Trophoblast cell (in vitro differentiated cells and primary cell): ENCODE measurements at regions not wholly inside any gene's neighbourhood (a gene's known extent, or its start where the extent isn't known, plus 50 kb on each side); places are given as distances from the start of the nearest gene placed in this dataset.

ENCODE experiments used
- DNase-seq, 2 donors: peaks; one replicate each; pipeline ENCODE4 v3.0.0-alpha.2; 2016
- H2AFZ ChIP-seq: 2 replicates; pipeline ENCODE4 v1.6.1; 2013; ENCODE audit warnings: low read length, moderate library complexity, mild to moderate bottlenecking; ENCODE audit not compliant: insufficient read depth, poor library complexity
- H2AK5ac ChIP-seq: 2 replicates; pipeline ENCODE4 v1.6.1; 2013; ENCODE audit warnings: mild to moderate bottlenecking, low read length
- H2BK120ac ChIP-seq: 2 replicates; pipeline ENCODE4 v1.6.1; 2013; ENCODE audit warnings: low read length, mild to moderate bottlenecking, moderate library complexity; ENCODE audit not compliant: insufficient read depth, poor library complexity
- H2BK12ac ChIP-seq: 2 replicates; pipeline ENCODE4 v1.6.1; 2013; ENCODE audit warnings: mild to moderate bottlenecking, low read length, moderate library complexity
- H2BK5ac ChIP-seq: 2 replicates; pipeline ENCODE4 v1.6.1; 2013; ENCODE audit warnings: low read length, low read depth, moderate library complexity, mild to moderate bottlenecking; ENCODE audit not compliant: poor library complexity
- H3K14ac ChIP-seq: 2 replicates; pipeline ENCODE4 v1.6.1; 2013; ENCODE audit warnings: mild to moderate bottlenecking, low read length
- H3K18ac ChIP-seq: 2 replicates; pipeline ENCODE4 v1.6.1; 2013; ENCODE audit warnings: mild to moderate bottlenecking, low read length
- H3K23ac ChIP-seq: 2 replicates; pipeline ENCODE4 v1.6.1; 2013; ENCODE audit warnings: low read length
- H3K27ac ChIP-seq: 2 replicates; pipeline ENCODE4 v1.5.1; 2013; ENCODE audit warnings: low read depth, mild to moderate bottlenecking, inconsistent platforms, low read length, moderate library complexity
- H3K27me3 ChIP-seq: 2 replicates; pipeline ENCODE4 v1.6.1; 2013; ENCODE audit warnings: inconsistent platforms, mild to moderate bottlenecking, low read length, moderate library complexity; ENCODE audit not compliant: insufficient read depth
- H3K36me3 ChIP-seq, 2 experiments: 1 replicate in 1 of 2; 2 replicates in 1 of 2; pipeline ENCODE4 v1.6.1; 2013; ENCODE audit warnings: low read length in 2 of 2, mild to moderate bottlenecking in 2 of 2, moderate library complexity in 1 of 2; ENCODE audit not compliant: insufficient read depth in 2 of 2, control insufficient read depth in 1 of 2
- H3K4ac ChIP-seq: 2 replicates; pipeline ENCODE4 v1.6.1; 2013; ENCODE audit warnings: low read depth, mild to moderate bottlenecking, low read length, moderate library complexity
- H3K4me1 ChIP-seq, 2 experiments: 1 replicate in 1 of 2; 2 replicates in 1 of 2; pipeline ENCODE4 v1.6.1; 2013; ENCODE audit warnings: low read length in 2 of 2, mild to moderate bottlenecking in 2 of 2, moderate library complexity in 1 of 2; ENCODE audit not compliant: insufficient read depth in 2 of 2, control insufficient read depth in 1 of 2
- H3K4me2 ChIP-seq: 2 replicates; pipeline ENCODE4 v1.6.1; 2013; ENCODE audit warnings: inconsistent platforms, mild to moderate bottlenecking, low read length, moderate library complexity
- H3K4me3 ChIP-seq: 2 replicates; pipeline ENCODE4 v1.5.1; 2013; ENCODE audit warnings: mild to moderate bottlenecking, low read depth, low read length, inconsistent platforms
- H3K79me1 ChIP-seq: one replicate; pipeline ENCODE4 v1.6.1; 2013; ENCODE audit warnings: low read length
- H3K79me2 ChIP-seq: 2 replicates; pipeline ENCODE4 v1.6.1; 2013; ENCODE audit warnings: low read length, mild to moderate bottlenecking; ENCODE audit not compliant: control insufficient read depth, insufficient read depth, poor library complexity
- H3K9ac ChIP-seq: 2 replicates; pipeline ENCODE4 v1.6.1; 2013; ENCODE audit warnings: mild to moderate bottlenecking, low read length
- H3K9me3 ChIP-seq: 2 replicates; pipeline ENCODE4 v1.6.1; 2013; ENCODE audit warnings: low read depth, mild to moderate bottlenecking, control low read depth, inconsistent platforms, low read length; ENCODE audit not compliant: insufficient read depth
- H4K12ac ChIP-seq: 2 replicates; pipeline ENCODE4 v1.6.1; 2013; ENCODE audit warnings: low read depth, mild to moderate bottlenecking, low read length, moderate library complexity
- H4K8ac ChIP-seq: 2 replicates; pipeline ENCODE4 v1.6.1; 2013; ENCODE audit warnings: low read depth, mild to moderate bottlenecking, low read length, moderate library complexity
- H4K91ac ChIP-seq: one replicate; pipeline ENCODE4 v1.6.1; 2013; ENCODE audit warnings: low read depth, mild to moderate bottlenecking, low read length, moderate library complexity
- WGBS: extraction: QIAGEN DNeasy Blood & Tissue Kit; methylation state at CpG from one replicate; pipeline ENCODE4 v1.1.7; 2013; ENCODE audit warnings: missing lambda C conversion rate; ENCODE audit not compliant: insufficient read length, insufficient coverage; ENCODE audit errors: extremely low coverage; 5-methylcytosine and 5-hydroxymethylcytosine counted together

GRCh38 chr3:43892526-43892925 is 201.8 kb downstream of the ABHD5 start:
- H3K4ac ChIP-seq = no peak overlapping the region
- H3K79me2 ChIP-seq = no peaks in the 10 kb centered on the region
- no peak overlapping the region for H3K14ac ChIP-seq
- H2AFZ ChIP-seq = no peak overlapping the region
- H3K23ac ChIP-seq = no peak overlapping the region
- H3K27ac ChIP-seq = no peak overlapping the region
- peaks cover 3% of the 10 kb centered on the region for H3K79me1 ChIP-seq
- WGBS = no CpG with 5 or more reads among the region's 7 CpGs
- no peak overlapping the region for H2AK5ac ChIP-seq
- no peaks in the 10 kb centered on the region for H3K36me3 ChIP-seq
- H3K18ac ChIP-seq = no peak overlapping the region
- H3K9me3 ChIP-seq = peaks cover 2% of the 10 kb centered on the region
- H4K91ac ChIP-seq = no peak overlapping the region
- H3K4me1 ChIP-seq = peaks cover 3 to 5% of the 10 kb centered on the region in 2 experiments
- H2BK5ac ChIP-seq = no peak overlapping the region
- H2BK120ac ChIP-seq = no peak overlapping the region
- H3K27me3 ChIP-seq = no peaks in the 10 kb centered on the region
- H4K12ac ChIP-seq = no peak overlapping the region
- no peak overlapping the region for H3K4me3 ChIP-seq
- no peak for DNase-seq
- H3K9ac ChIP-seq = no peak overlapping the region
- no peak overlapping the region for H4K8ac ChIP-seq
- no peak overlapping the region for H3K4me2 ChIP-seq
- no peak overlapping the region for H2BK12ac ChIP-seq

- no peak overlapping the region for H2AK5ac ChIP-seq
- WGBS = no CpG with 5 or more reads among the region's 14 CpGs
- no peak for DNase-seq
- no peak overlapping the region for H2BK5ac ChIP-seq
- no peak overlapping the region for H3K27ac ChIP-seq
- H3K18ac ChIP-seq = no peak overlapping the region
- H2BK120ac ChIP-seq = no peak overlapping the region
- H3K27me3 ChIP-seq = no peaks in the 10 kb centered on the region
- peak overlapping the region; percentile 32 for H4K8ac ChIP-seq
- no peak overlapping the region for H2BK12ac ChIP-seq
- H4K12ac ChIP-seq = peak overlapping the region; percentile 72
- H3K4ac ChIP-seq = no peak overlapping the region
- H3K4me3 ChIP-seq = peak overlapping the region; percentile 63
- H2AFZ ChIP-seq = peak overlapping the region; percentile 52
- peaks cover 2% of the 10 kb centered on the region for H3K9me3 ChIP-seq
- H3K14ac ChIP-seq = no peak overlapping the region
- H3K9ac ChIP-seq = peak overlapping the region; percentile 29
- peak overlapping the region; percentile 92 for H3K4me2 ChIP-seq
- H3K36me3 ChIP-seq = no peaks in the 10 kb centered on the region
- peak overlapping the region; percentile 72 for H4K91ac ChIP-seq
- H3K79me1 ChIP-seq = peaks cover 3% of the 10 kb centered on the region
- H3K4me1 ChIP-seq = peaks cover 3 to 5% of the 10 kb centered on the region in 2 experiments
- no peaks in the 10 kb centered on the region for H3K79me2 ChIP-seq
- H3K23ac ChIP-seq = no peak overlapping the region
Observed at GRCh38 chr3:43893727-43894126, 203.0 kb downstream of the ABHD5 start.

DNA sequence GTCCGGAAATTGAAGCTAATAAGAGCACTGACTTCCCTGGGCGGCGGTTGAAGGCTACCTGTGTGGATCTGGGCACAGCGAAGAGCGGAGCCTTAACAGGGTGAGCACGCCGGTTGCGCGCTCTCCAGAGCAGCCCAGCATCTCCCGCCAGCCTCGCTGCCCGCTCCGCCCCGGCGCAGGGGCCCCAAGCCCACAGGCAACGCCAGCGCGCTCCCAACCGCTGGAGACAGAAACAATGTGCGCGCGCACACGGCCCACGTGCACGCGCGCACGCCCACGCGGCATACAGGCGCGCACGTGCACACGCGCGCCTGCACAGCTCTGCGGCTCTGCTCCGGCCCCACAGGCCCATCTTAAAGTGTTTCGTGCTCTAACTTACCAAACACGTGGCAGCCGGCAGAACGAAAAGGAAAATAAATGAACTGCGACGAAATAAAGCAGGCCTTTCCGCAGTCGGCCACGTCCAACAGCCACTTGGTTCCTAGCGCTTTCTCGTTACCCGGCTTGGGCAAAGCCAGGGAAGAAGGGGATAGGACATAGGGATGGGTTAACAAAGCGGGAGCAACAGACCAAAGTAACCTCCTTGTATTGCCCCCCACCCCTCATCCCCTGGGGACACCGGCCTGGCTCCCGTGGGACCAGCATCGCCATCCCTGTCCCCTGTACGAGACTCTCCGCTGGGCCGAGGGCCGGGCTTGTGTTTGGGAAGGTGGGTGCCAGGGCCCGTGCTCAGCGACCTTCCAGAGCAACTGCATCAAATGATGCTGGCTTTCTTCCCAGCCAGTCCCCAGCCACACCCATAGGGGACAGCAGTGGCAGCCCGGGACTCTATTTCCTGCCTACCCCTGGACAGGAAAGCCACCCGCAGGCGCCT is 203.7 kb downstream of the ABHD5 start:
- H3K4me1 ChIP-seq = peaks cover 3 to 5% of the 10 kb centered on the region in 2 experiments
- no peak overlapping the region for H4K12ac ChIP-seq
- H2AFZ ChIP-seq = peak overlapping the region; percentile 69
- WGBS = no CpG with 5 or more reads among the region's 63 CpGs
- peak overlapping the region; percentile 72 for H4K8ac ChIP-seq
- no peak overlapping the region for H2BK12ac ChIP-seq
- no peak overlapping the region for H2AK5ac ChIP-seq
- H3K79me2 ChIP-seq = no peaks in the 10 kb centered on the region
- H2BK120ac ChIP-seq = no peak overlapping the region
- H3K14ac ChIP-seq = peak overlapping the region; percentile 67
- no peaks in the 10 kb centered on the region for H3K27me3 ChIP-seq
- H3K9ac ChIP-seq = peak overlapping the region; percentile 50
- H3K18ac ChIP-seq = no peak overlapping the region
- no peak overlapping the region for H3K27ac ChIP-seq
- H2BK5ac ChIP-seq = no peak overlapping the region
- H3K4me3 ChIP-seq = peak overlapping the region; percentile 63
- no peak overlapping the region for H3K23ac ChIP-seq
- H3K36me3 ChIP-seq = no peaks in the 10 kb centered on the region
- no peak overlapping the region for H3K4ac ChIP-seq
- DNase-seq = peak in 1 of 2 donors; percentile 34
- H4K91ac ChIP-seq = peak overlapping the region; percentile 72
- peaks cover 2% of the 10 kb centered on the region for H3K9me3 ChIP-seq
- peaks cover 3% of the 10 kb centered on the region for H3K79me1 ChIP-seq
- peak overlapping the region; percentile 92 for H3K4me2 ChIP-seq

DNA sequence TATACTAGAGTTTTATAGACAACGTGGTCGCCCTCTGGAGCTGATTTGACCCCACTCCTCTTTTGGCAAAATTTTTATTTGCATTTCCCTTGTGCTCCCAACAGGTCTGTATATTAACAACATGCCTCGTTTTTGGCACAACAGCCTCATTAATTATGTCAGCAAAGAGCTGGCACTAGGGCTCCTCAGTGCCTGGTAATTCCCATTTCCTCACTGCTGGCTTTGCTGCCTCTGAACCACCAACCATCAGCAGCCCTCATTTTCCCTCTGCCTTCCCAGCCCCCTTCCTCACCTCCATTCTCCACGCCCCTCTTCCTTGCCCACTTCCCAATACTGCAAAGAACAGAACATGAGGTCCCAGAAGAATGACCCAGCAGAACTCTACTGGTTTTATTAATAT is 204.8 kb downstream of the ABHD5 start:
- H3K79me2 ChIP-seq = no peaks in the 10 kb centered on the region
- H3K27me3 ChIP-seq = no peaks in the 10 kb centered on the region
- no peak overlapping the region for H4K91ac ChIP-seq
- H2BK120ac ChIP-seq = no peak overlapping the region
- H3K4ac ChIP-seq = no peak overlapping the region
- H3K4me1 ChIP-seq = peaks cover 3 to 5% of the 10 kb centered on the region in 2 experiments
- no peak overlapping the region for H2AK5ac ChIP-seq
- H2AFZ ChIP-seq = no peak overlapping the region
- H3K9me3 ChIP-seq = peaks cover 2% of the 10 kb centered on the region
- no peak overlapping the region for H3K18ac ChIP-seq
- WGBS = no CpG with 5 or more reads among the region's 4 CpGs
- no peaks in the 10 kb centered on the region for H3K36me3 ChIP-seq
- no peak overlapping the region for H3K9ac ChIP-seq
- H3K4me2 ChIP-seq = no peak overlapping the region
- no peak for DNase-seq
- no peak overlapping the region for H4K8ac ChIP-seq
- H3K23ac ChIP-seq = no peak overlapping the region
- H2BK5ac ChIP-seq = no peak overlapping the region
- H4K12ac ChIP-seq = no peak overlapping the region
- H3K27ac ChIP-seq = no peak overlapping the region
- H3K4me3 ChIP-seq = no peak overlapping the region
- no peak overlapping the region for H2BK12ac ChIP-seq
- peaks cover 3% of the 10 kb centered on the region for H3K79me1 ChIP-seq
- no peak overlapping the region for H3K14ac ChIP-seq
